K562 (cell line): ENCODE measurements at regions not wholly inside any gene's neighbourhood (a gene's known extent, or its start where the extent isn't known, plus 50 kb on each side); places are given as distances from the start of the nearest gene placed in this dataset.

Experiments used
- BCOR ChIP-seq: fragments of 450-650 bp; IDR thresholded peaks from 2 replicates; pipeline ENCODE4 v1.6.1; 2016
- BRCA1 ChIP-seq, 2 experiments: fragments of 450-650 bp in 1 of 2; sonication (generic) in 1 of 2; formaldehyde crosslinking in 1 of 2; IDR thresholded peaks; 2 replicates each; pipeline versions ENCODE4 v1.5.0 to v1.6.1; 2017 to 2020; ENCODE audit warnings: mild to moderate bottlenecking in 1 of 2, missing genetic modification reagents in 1 of 2
- CREM ChIP-seq: IDR thresholded peaks from 2 replicates; pipeline ENCODE4 v1.6.1; 2014; ENCODE audit warnings: antibody characterized with exemption, low read depth
- KLF10 ChIP-seq: fragments of 250-450 bp; sonication (Bioruptor Pico); IDR thresholded peaks from 2 replicates; pipeline ENCODE4 v1.6.1; 2021; ENCODE audit warnings: matching md5 sums
- ZNF318 ChIP-seq, 2 experiments: fragments of 450-650 bp; IDR thresholded peaks; 2 replicates each; pipeline ENCODE4 v1.6.1; 2016; ENCODE audit warnings: mild to moderate bottlenecking in 2 of 2, borderline replicate concordance in 1 of 2, low read depth in 1 of 2, moderate library complexity in 1 of 2
- ZNF445 ChIP-seq: fragments of 250-450 bp; sonication (Bioruptor Pico); IDR thresholded peaks from 2 replicates; pipeline ENCODE4 v1.4.0; 2020; ENCODE audit warnings: low read depth, mild to moderate bottlenecking, moderate library complexity

GRCh38 chr13:73772449-73773167 lies 361.6 kb downstream of the KLF12 start (continued):
- no peak for TF ChIP-seq ZNF318 (IDR thresholded peaks at IDR 0.05; ENCODE audit: borderline replicate concordance in 1 of 2, low read depth in 1 of 2)
- TF ChIP-seq ZNF445, result no peak
- no peak for TF ChIP-seq BRCA1 (IDR thresholded peaks at IDR 0.05)
- TF ChIP-seq BRCA1 (CRISPR knock-in tag; IDR thresholded peaks at IDR 0.05), result no peak
- no peak for TF ChIP-seq KLF10 (CRISPR knock-in tag)
- TF ChIP-seq CREM, result no peak
- no peak for TF ChIP-seq BCOR
